ENCODE measurements at regions not wholly inside any gene's neighbourhood (a gene's known extent, or its start where the extent isn't known, plus 50 kb on each side); places are given as distances from the start of the nearest gene placed in this dataset.
"Not testable (repeated sequence)": the region's sequence is repeated elsewhere in the genome, so short reads cannot be mapped to it uniquely, and the experiment has no call there.

GRCh38 chr4:27974339-27974738 is 1113.7 kb downstream of the STIM2 start:
- Histone ChIP-seq H3K27ac (no peak overlapping the region), H3K4me1 (no peaks in the 10 kb centered on the region), H3K9me3 (no peaks in the 10 kb centered on the region), H3K4me2 (no peak overlapping the region), H3K4me3 (no peak overlapping the region)
- no peak for FAIRE-seq
- no peak for DNase-seq (ENCODE audit: low read depth in 1 of 2, low spot score in 1 of 2)
- WGBS (ENCODE audit: missing lambda C conversion rate): 27% methylated on average over 2 of the region's 2 CpGs
- TF ChIP-seq HEYL (CRISPR knock-in tag; IDR thresholded peaks at IDR 0.05): no peak
- no peak for TF ChIP-seq NFE2L2 (conservative IDR thresholded peaks at IDR 0.05; ENCODE audit: low read length)
- TF ChIP-seq RCOR1 (IDR thresholded peaks at IDR 0.05; ENCODE audit: low read depth, low read length): no peak
- no peak for TF ChIP-seq MAZ (IDR thresholded peaks at IDR 0.05; ENCODE audit: borderline replicate concordance, low read depth, low read length)
- TF ChIP-seq BHLHE40 (IDR thresholded peaks at IDR 0.05; ENCODE audit: low read depth, low read length): no peak
- no peak for ATAC-seq
- POLR2A ChIA-PET: no interaction called here
- CTCF ChIA-PET: no interaction called here

- POLR2A ChIA-PET; ATAC-seq; H3K4me2 ChIP-seq; H3K27ac ChIP-seq; DNase-seq (ENCODE audit: low read depth in 1 of 2, low spot score in 1 of 2); H3K9me3 ChIP-seq; FAIRE-seq; H3K4me3 ChIP-seq; CTCF ChIA-PET; H3K4me1 ChIP-seq: not testable (repeated sequence)
- WGBS (ENCODE audit: missing lambda C conversion rate): 54% methylated on average over 3 of the region's 3 CpGs
Measured at GRCh38 chr4:27974881-27975280, 1114.2 kb downstream of the STIM2 start.

- CTCF ChIA-PET; POLR2A ChIA-PET; ATAC-seq; H3K27ac ChIP-seq; H3K9me3 ChIP-seq; FAIRE-seq; DNase-seq (ENCODE audit: low read depth in 1 of 2, low spot score in 1 of 2); H3K4me2 ChIP-seq; H3K4me3 ChIP-seq; H3K4me1 ChIP-seq: not testable (repeated sequence)
- WGBS (ENCODE audit: missing lambda C conversion rate): 25% methylated on average over 1 of the region's 22 CpGs
Measured at GRCh38 chr4:27978427-27979109, 1117.9 kb downstream of the STIM2 start.

- no peak for TF ChIP-seq POLR2AphosphoS2 (conservative IDR thresholded peaks at IDR 0.05; ENCODE audit: low read length)
- TF ChIP-seq E2F6 (IDR thresholded peaks at IDR 0.05; ENCODE audit: borderline replicate concordance, low read depth): no peak
- TF ChIP-seq MAX (IDR thresholded peaks at IDR 0.05): no peak
- no peak for TF ChIP-seq EHMT2 (IDR thresholded peaks at IDR 0.05; ENCODE audit: low read depth)
- no peak for TF ChIP-seq EP300 (IDR thresholded peaks at IDR 0.05)
- no peak for TF ChIP-seq NFE2L2 (conservative IDR thresholded peaks at IDR 0.05; ENCODE audit: low read length)
- no peak for TF ChIP-seq ZC3H11A (IDR thresholded peaks at IDR 0.05)
- TF ChIP-seq FOSL2 (IDR thresholded peaks at IDR 0.05): no peak
- TF ChIP-seq FOSL2 (CRISPR knock-in tag; IDR thresholded peaks at IDR 0.05): no peak
- no peak for TF ChIP-seq BHLHE40 (IDR thresholded peaks at IDR 0.05; ENCODE audit: low read depth, low read length)
- no peak for TF ChIP-seq SMC3 (IDR thresholded peaks at IDR 0.05)
- no peak for TF ChIP-seq JUNB (IDR thresholded peaks at IDR 0.05)
- no peak for TF ChIP-seq SREBF2 (IDR thresholded peaks at IDR 0.05)
- TF ChIP-seq ELK1 (IDR thresholded peaks at IDR 0.05; ENCODE audit: low read depth, low read length): no peak
- no peak for TF ChIP-seq EHF (CRISPR knock-in tag; IDR thresholded peaks at IDR 0.05)
- no peak for TF ChIP-seq HOXA7 (CRISPR knock-in tag; IDR thresholded peaks at IDR 0.05)
- no peak overlapping the region for H3K27ac ChIP-seq
- H3K4me1 ChIP-seq: no peaks in the 10 kb centered on the region
- whole genome bisulfite sequencing (ENCODE audit: missing lambda C conversion rate): 58% methylated on average over 4 of the region's 4 CpGs
- CTCF ChIA-PET: no interaction called here
- ATAC-seq (no peak), DNase-seq (ENCODE audit: low read depth in 1 of 2, low spot score in 1 of 2) (no peak), FAIRE-seq (no peak)
- POLR2A ChIA-PET: no interaction called here
- H3K9me3 ChIP-seq: no peaks in the 10 kb centered on the region
- no peak overlapping the region for H3K4me3 ChIP-seq
- H3K4me2 ChIP-seq: no peak overlapping the region
Measured at GRCh38 chr4:27985522-27985921, 1124.9 kb downstream of the STIM2 start.
